ENCODE measurements at regions not wholly inside any gene's neighbourhood (a gene's known extent, or its start where the extent isn't known, plus 50 kb on each side); places are given as distances from the start of the nearest gene placed in this dataset.
"Not testable (repeated sequence)": the region's sequence is repeated elsewhere in the genome, so short reads cannot be mapped to it uniquely, and the experiment has no call there.

GRCh38 chr22:48757985-48758561 is 1069.6 kb downstream of the BRD1 start:
- Histone ChIP-seq H3K4me3 (ENCODE audit: low read length) (no peak overlapping the region), H3K9me2 (replicated peaks; ENCODE audit: low read length) (no peaks in the 10 kb centered on the region), H3K4me2 (ENCODE audit: low read length) (no peak overlapping the region), H3K9me3 (ENCODE audit: low read length) (no peaks in the 10 kb centered on the region), H3K79me2 (ENCODE audit: low read length) (no peaks in the 10 kb centered on the region), H2AFZ (ENCODE audit: low read length) (no peak overlapping the region), H3K27ac (ENCODE audit: low read length) (no peak overlapping the region), H3K36me3 (ENCODE audit: low read depth, low read length) (no peaks in the 10 kb centered on the region), H3K9ac (ENCODE audit: low read length) (no peak overlapping the region), H3F3A (ENCODE audit: low read length, unreplicated experiment) (no peaks in the 10 kb centered on the region), H4K20me1 (ENCODE audit: low read length) (no peaks in the 10 kb centered on the region), H3K27me3 (ENCODE audit: low read length) (no peaks in the 10 kb centered on the region), H3K4me1 (ENCODE audit: insufficient read depth, low read length) (no peaks in the 10 kb centered on the region)
- DNase-seq (no peak), ATAC-seq (no peak)
- TF ChIP-seq EZH2 (IDR thresholded peaks at IDR 0.05; ENCODE audit: low read length, unreplicated experiment) (no peak), CTCF (conservative IDR thresholded peaks at IDR 0.05; ENCODE audit: low read depth, low read length) (no peak), EZH2phosphoT487 (IDR thresholded peaks at IDR 0.05; ENCODE audit: borderline replicate concordance, low read length) (no peak)
- BruUV-seq (replicated peaks) = no TSS peak
- ChIA-PET POLR2A (ENCODE audit: unreplicated experiment) (no interaction called here), CTCF (no interaction called here)
- intact Hi-C loops (cut with micrococcal nuclease) = no loop called here

DNA sequence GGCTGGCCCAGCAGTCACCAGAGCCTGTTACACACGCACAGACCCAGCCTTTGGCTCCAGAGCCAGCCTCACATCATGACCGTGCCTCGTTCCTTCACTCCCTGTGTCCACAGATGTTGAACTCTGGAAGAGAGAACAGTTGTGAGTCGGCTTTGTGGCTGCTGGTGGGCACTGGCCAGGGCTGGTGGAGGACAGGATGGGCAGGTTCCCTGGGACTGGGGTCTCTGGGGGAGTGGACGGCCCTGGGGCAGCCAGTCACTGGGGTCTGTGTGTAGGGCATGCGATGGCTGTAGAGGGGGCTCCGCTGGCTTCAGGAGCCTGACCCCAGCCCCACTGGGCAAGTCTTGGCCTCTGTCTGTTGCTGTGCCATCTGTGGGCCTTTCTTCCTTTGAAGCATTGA is 1070.1 kb downstream of the BRD1 start:
- H3K36me3 ChIP-seq (ENCODE audit: low read depth, low read length) = no peaks in the 10 kb centered on the region
- H3K4me1 ChIP-seq (ENCODE audit: insufficient read depth, low read length) = no peaks in the 10 kb centered on the region
- H3K27me3 ChIP-seq (ENCODE audit: low read length) = no peaks in the 10 kb centered on the region
- no peaks in the 10 kb centered on the region for H3K79me2 ChIP-seq (ENCODE audit: low read length)
- no peak overlapping the region for H3K4me3 ChIP-seq (ENCODE audit: low read length)
- intact Hi-C loops (cut with micrococcal nuclease) = no loop called here
- no peak for ATAC-seq
- no peak overlapping the region for H3K9ac ChIP-seq (ENCODE audit: low read length)
- H3K9me3 ChIP-seq (ENCODE audit: low read length) = no peaks in the 10 kb centered on the region
- H4K20me1 ChIP-seq (ENCODE audit: low read length) = no peaks in the 10 kb centered on the region
- H3K9me2 ChIP-seq (replicated peaks; ENCODE audit: low read length) = no peaks in the 10 kb centered on the region
- CTCF ChIA-PET = no interaction called here
- POLR2A ChIA-PET (ENCODE audit: unreplicated experiment) = no interaction called here
- H3K27ac ChIP-seq (ENCODE audit: low read length) = no peak overlapping the region
- no peak overlapping the region for H2AFZ ChIP-seq (ENCODE audit: low read length)
- BruUV-seq (replicated peaks) = no TSS peak
- no peak overlapping the region for H3K4me2 ChIP-seq (ENCODE audit: low read length)
- TF ChIP-seq EZH2 (IDR thresholded peaks at IDR 0.05; ENCODE audit: low read length, unreplicated experiment) = no peak
- TF ChIP-seq CTCF (conservative IDR thresholded peaks at IDR 0.05; ENCODE audit: low read depth, low read length) = no peak
- TF ChIP-seq EZH2phosphoT487 (IDR thresholded peaks at IDR 0.05; ENCODE audit: borderline replicate concordance, low read length) = no peak
- no peak for DNase-seq
- H3F3A ChIP-seq (ENCODE audit: low read length, unreplicated experiment) = no peaks in the 10 kb centered on the region

DNA sequence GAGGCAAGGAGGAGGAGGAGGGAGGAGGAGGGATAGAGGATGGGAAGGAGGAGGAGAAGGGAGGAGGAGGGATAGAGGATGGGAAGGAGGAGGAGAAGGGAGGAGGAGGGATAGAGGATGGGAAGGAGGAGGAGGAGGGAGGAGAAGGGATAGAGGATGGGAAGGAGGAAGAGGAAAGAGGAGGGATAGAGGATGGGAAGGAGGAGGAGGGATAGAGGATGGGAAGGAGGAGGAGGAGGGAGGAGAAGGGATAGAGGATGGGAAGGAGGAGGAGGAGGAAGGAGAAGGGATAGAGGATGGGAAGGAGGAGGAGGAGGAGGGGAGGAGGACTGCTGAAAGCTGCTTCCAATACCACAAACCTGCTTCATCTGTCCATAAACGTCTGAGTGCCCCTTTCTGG is 1070.5 kb downstream of the BRD1 start:
- H3K9ac ChIP-seq (ENCODE audit: low read length); H3K9me2 ChIP-seq (replicated peaks; ENCODE audit: low read length); ATAC-seq; POLR2A ChIA-PET (ENCODE audit: unreplicated experiment); intact Hi-C loops (cut with micrococcal nuclease); BruUV-seq (replicated peaks); H3K4me2 ChIP-seq (ENCODE audit: low read length); H3F3A ChIP-seq (ENCODE audit: low read length, unreplicated experiment); H4K20me1 ChIP-seq (ENCODE audit: low read length); CTCF ChIA-PET; H3K79me2 ChIP-seq (ENCODE audit: low read length); H3K4me1 ChIP-seq (ENCODE audit: insufficient read depth, low read length); H3K4me3 ChIP-seq (ENCODE audit: low read length); H3K27ac ChIP-seq (ENCODE audit: low read length); H2AFZ ChIP-seq (ENCODE audit: low read length); H3K9me3 ChIP-seq (ENCODE audit: low read length); DNase-seq; H3K36me3 ChIP-seq (ENCODE audit: low read depth, low read length); H3K27me3 ChIP-seq (ENCODE audit: low read length): not testable (repeated sequence)

Measured in PC-3 (cell line).